H1 (cell line): ENCODE measurements at regions not wholly inside any gene's neighbourhood (a gene's known extent, or its start where the extent isn't known, plus 50 kb on each side); places are given as distances from the start of the nearest gene placed in this dataset.

Experiments
- CBX5 ChIP-seq: fragments of 300-800, 300-1000 bp; sonication (generic); IDR thresholded peaks from 2 replicates; pipeline ENCODE4 v1.7.1; 2016; ENCODE audit warnings: antibody characterized with exemption, low read length, low read depth
- RAD21 ChIP-seq, 2 experiments: IDR thresholded peaks in 1 of 2; conservative IDR thresholded peaks in 1 of 2; 2 replicates each; pipeline ENCODE4 v1.6.1; 2011; ENCODE audit warnings: low read depth in 2 of 2, low read length in 2 of 2, improper control_type of control experiment in 1 of 2, inconsistent platforms in 1 of 2, mild to moderate bottlenecking in 1 of 2, moderate library complexity in 1 of 2
- RXRA ChIP-seq: IDR thresholded peaks from 2 replicates; pipeline ENCODE4 v1.6.1; 2011; ENCODE audit warnings: low read depth, mild to moderate bottlenecking, low read length, moderate library complexity; ENCODE audit not compliant: insufficient read depth
- SP4 ChIP-seq: IDR thresholded peaks from 2 replicates; pipeline ENCODE4 v1.6.1; 2012; ENCODE audit warnings: low read length, inconsistent platforms

GRCh38 chr18:73409242-73409641 is 541.5 kb upstream of the NETO1 start (continued):
- no peak for TF ChIP-seq SP4
- TF ChIP-seq RAD21 (IDR thresholded peaks at IDR 0.05 in 1 of 2, conservative IDR thresholded peaks at IDR 0.05 in 1 of 2; ENCODE audit: low read depth in 2 of 2, low read length in 2 of 2), result no peak
- TF ChIP-seq CBX5, result no peak
- no peak for TF ChIP-seq RXRA
